ENCODE measurements at regions not wholly inside any gene's neighbourhood (a gene's known extent, or its start where the extent isn't known, plus 50 kb on each side); places are given as distances from the start of the nearest gene placed in this dataset.
"Not testable (repeated sequence)": the region's sequence is repeated elsewhere in the genome, so short reads cannot be mapped to it uniquely, and the experiment has no call there.

DNA sequence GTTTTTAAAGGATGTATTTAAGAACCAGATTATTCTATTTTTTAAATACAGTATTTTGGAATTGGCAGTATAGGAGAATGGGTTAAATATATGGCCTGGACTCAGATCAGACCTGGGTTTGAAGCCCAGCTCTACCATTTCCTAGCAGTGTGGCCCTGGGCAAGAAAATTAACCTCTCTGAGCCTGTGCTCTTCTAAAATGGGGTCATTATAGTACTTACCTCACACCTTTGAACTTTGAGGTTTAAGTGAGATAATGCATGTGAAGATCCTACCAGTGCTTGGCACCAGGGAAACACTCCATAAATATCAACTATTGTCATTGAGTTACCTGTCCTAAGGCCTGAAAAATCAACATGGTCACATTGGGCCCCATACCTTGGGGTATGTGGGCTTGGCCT is 93.4 kb upstream of the WSB1 start:
- DNase-seq (ENCODE audit: low read depth in 2 of 3, low spot score in 2 of 3), result no peak

DNA sequence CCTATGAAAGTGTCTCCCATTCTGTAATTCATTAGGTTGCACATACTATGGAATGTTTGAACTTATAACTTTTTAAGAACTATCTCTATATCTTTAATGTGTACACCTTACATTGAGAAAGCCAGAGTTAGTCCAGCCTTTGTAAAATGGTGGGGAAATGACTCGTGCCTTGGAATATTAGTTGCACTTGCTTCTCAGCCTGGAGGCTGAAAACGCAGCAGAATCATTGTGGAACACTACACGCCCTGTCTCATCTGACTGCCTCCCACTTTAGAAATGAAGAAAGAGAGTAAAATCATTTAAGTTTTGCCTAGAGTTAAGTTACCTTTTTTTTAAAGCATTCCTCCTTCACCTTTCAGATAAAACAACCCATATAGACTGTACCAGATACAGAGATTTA is 90.7 kb upstream of the WSB1 start:
- DNase-seq (ENCODE audit: low read depth in 2 of 3, low spot score in 2 of 3), result no peak

DNA sequence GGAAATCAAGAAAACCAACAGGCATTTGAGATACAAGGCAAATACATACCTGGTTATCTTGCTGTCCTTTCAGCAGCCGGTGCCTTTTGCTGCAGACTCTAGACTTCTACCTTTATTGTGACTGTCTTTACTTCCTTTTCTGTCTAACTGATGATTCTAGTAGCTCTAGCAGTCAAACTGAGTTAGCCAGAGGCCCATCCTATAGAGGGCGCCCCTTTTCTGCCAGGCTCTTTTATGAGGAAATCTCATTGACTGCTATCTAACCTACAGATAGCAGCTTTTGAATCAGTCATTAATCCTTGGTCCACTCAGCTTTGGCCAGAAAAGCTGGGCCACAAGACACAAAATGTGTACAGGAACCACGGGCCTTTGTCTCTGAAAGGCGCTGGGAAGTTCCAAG is 87.5 kb upstream of the WSB1 start:
- DNase-seq (ENCODE audit: low read depth in 2 of 3, low spot score in 2 of 3), result no peak

DNA sequence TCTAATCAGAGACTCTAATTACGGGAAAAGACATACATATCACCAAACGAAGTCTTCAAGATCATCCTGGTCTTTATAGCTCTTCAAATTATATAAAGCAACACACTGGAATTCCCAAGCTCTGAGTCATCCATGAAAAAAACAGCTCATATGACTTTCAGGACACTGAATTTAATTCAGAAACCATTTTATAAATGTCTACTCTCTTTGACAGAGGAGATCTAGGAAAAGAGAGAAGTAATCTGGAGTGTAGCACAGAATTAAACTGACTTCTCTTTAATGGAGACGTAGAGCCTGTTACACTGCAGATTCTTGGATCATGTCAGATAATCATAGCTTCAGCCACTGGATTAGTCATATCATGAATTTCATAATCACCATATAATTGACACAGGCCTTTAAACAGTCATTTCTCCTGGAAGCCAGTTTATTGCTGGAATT is 86.8 kb upstream of the WSB1 start:
- no peak for DNase-seq (ENCODE audit: low read depth in 2 of 3, low spot score in 2 of 3)

DNA sequence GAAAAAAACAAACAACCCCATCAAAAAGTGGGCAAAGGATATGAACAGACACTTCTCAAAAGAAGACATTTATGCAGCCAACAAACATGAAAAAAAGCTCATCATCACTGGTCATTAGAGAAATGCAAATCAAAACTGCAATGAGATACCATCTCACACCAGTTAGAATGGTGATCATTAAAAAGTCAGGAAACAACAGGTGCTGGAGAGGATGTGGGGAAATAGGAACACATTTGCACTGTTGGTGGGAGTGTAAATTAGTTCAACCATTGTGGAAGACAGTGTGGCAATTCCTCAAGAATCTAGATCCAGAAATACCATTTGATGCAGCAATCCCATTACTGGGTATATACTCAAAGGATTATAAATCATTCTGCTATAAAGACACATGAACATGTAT is 85.5 kb upstream of the WSB1 start:
- DNase-seq (ENCODE audit: low read depth in 2 of 3, low spot score in 2 of 3), result not testable (repeated sequence)

DNA sequence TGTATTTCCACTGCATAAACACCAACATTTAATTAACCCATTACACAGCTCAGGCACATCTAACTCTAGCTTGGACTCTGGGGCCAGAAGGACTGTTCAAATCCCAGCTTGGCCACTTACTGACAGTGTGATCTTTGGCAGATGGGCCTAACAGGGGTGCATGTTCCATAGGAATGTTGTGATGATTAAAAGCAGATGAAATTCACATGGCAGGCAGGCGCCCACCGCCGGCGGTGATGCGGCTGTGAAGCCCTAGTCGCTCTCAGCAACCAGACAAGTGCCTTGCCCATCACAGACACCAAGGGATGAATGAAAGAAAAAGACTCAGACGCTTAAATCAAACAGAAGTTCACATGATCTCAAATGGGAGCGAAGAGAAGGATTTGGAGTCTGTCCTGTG is 84.6 kb upstream of the WSB1 start:
- no peak for DNase-seq (ENCODE audit: low read depth in 2 of 3, low spot score in 2 of 3)

DNA sequence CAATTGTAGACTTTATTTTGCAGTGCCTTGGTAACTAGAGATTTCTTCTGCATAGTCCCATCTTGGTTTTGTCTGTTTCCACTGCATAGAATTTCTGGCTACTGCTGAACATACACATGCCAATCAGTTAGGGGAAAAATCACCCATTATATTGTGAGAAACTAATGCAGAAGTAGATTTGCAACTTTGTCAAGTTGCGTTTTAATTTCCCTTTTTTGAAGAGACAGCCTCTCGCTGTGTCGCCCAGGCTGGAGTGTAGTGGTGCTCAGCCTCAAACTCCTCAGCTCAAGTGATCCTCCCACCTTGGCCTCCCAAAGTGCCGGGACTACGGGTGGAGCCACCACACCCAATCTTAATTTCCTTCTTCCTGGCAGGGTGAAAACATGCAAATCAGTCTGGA is 83.1 kb upstream of the WSB1 start:
- DNase-seq (ENCODE audit: low read depth in 2 of 3, low spot score in 2 of 3), result not testable (repeated sequence)

DNA sequence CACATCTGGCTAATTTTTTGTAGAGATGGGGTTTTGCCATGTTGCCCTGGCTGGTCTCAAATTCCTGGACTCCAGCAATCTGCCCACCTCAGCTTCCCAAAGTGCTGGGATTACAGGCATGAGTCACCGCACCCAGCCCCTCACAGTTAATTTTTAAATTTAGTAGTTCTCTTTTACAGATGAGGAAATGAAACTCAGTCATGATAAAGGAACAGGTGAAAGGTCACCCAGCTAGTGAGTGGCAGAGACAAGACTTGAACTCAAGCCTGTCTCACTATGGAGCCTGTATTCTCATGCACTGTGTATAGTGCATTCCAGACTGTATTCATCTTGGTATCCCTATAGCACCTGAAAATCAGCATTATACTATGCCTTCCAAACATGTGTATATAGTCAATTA is 77.1 kb upstream of the WSB1 start:
- DNase-seq (ENCODE audit: low read depth in 2 of 3, low spot score in 2 of 3), result no peak

DNA sequence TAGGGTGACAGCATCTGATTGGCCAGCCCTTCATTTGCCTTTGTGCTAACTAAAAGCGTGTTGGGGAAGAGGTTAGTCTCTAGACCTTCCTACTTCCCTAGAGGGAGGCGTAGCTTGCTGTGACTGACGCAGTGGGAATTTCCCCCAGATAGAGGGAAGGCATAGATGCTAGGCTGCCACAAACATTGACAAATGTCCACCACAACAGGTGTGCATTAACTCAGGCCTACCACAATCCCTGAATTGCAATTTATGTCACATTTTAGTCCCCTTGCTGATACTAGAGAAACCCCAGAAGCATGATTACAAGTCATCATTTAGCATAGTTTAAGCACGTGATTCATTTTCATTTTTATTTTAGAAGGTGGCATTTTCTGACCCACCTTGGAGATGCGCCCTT is 76.3 kb upstream of the WSB1 start:
- DNase-seq (ENCODE audit: low read depth in 2 of 3, low spot score in 2 of 3), result no peak

DNA sequence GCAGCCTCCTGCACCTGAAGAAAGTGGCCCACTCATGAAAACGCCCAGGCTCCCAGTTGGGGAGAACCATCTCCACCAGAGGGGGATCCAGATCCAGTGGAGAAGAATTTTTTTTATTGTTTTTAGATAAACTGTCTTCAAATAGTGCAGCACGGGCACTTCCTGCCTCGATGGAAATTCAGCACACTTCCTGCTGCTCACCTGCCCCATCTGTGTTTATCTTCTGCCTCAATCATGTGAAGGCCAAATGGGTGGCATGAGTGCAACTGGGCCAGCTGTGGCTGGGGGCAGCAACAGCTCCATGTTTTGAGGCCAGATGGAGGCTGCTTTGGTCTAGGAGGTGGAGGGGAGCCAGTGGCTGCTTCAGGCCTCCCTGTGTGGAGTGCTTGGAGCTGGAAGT is 75.9 kb upstream of the WSB1 start:
- no peak for DNase-seq (ENCODE audit: low read depth in 2 of 3, low spot score in 2 of 3)

DNA sequence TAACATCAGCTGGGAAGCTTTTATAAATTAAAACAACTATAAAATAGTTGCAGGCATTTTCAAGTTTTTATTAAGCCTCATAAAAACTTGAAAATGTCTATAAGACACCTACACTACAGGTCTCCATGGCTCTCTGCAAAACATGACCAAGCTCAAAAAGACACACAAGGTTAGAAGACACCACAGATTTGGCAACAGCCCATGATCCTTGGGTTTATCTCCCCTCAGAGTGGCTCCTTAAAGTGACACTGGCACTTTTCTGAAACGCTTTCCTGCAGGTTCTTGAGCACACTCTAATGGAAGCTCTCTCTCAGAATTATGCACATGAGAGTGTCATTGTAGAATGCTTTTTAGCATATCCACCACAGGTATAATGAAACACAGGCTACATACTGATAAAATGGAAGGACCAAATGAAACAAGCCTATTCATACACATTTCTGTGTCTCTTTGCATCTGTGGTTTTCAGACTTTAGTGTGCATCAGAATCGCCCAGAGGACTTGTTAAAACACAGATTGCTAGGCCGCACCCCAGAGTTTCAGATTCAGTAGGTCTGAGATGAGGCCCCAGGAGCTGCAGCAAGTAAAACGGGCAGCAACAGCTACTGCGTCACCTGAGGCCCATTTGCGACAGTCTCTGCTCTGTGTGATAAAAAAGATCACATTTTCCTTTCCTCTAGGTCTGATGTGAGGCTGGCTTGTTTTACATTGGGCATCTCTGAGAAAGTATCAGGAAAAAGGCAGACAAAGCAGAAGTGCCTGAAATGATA is 75.0 kb upstream of the WSB1 start:
- DNase-seq (ENCODE audit: low read depth in 2 of 3, low spot score in 2 of 3), result no peak

DNA sequence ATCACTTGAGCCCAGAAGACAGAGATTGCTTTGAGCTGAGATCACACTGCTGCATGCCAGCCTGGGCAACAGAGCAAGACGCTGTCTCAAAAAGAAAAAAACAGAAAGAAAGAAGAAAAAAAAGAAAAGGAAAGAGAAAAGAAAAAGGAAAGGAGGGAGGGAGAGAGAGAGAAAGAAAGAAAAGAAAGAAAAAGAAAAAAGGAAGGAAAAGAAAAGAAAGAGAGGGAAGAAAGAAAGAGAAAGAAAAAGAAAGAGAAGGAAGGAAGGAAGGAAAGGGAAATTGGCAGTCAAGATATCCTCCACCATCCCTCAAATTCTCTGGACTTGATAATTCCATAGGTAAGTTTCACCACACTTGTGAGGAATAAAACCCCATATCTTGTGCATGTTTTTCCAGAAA is 71.4 kb upstream of the WSB1 start:
- no peak for DNase-seq (ENCODE audit: low read depth in 2 of 3, low spot score in 2 of 3)

DNA sequence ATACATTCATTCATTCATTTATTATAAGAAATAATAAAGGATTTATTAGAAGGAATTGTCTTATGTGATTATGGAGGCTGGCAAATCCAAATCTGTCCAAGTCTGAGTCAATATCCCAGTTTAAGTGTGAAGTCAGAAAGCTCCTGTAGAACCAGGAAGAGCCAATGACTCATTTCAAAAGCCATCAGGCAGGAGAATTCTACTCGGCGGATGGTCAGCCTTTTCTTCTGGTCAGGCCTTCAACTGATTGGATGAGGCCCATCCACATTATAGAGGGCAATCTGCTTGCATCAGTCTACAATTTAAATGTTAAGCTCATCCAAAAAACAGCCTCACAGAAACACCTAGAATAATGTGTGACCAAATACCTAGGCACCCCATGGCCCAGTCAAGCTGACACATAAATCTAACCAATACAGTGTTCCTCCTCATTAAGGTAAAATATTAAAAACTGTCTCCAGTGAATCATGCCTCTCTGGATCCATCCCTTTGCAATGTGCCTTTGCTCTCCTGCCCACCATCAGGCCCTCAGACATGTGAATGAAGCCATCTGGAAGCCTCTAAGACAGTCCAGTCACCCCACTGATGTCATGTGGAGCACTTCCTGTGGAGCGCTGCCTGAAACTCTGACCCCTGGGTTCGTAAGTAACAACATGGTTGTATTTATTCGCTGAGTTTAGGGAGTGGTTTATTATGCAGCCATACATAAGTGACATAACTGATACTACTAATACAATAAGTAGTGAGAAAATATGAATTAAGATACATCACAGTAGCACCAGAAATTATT is 69.2 kb upstream of the WSB1 start:
- no peak for DNase-seq (ENCODE audit: low read depth in 2 of 3, low spot score in 2 of 3)

DNA sequence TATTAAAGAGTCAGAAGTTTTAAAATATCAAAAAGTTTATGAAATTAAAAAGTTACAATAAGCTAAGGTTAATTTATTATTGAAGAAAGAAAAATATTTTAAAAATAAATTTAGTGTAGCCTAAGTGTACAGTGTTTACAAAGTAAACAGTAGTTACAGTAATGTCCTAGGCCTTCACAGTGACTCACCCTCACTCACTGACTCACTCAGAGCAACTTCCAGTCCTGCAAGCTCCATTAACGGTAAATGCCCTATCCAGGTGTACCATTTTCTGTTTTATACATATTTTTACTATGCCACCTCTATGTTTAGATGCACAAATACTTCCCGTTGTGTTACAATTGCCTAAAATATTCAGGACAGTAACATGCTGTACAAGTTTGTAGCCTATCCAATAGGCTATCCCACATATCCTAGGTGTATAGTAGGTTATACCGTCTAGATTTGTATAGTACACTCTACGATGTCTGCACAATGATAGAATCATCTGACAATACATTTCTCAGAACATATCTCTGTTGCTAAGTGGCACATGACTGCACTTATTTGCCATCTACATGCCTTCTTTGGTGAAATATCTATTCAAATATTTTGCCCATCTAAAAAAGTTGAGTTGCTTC is 67.2 kb upstream of the WSB1 start:
- no peak for DNase-seq (ENCODE audit: low read depth in 2 of 3, low spot score in 2 of 3)

DNA sequence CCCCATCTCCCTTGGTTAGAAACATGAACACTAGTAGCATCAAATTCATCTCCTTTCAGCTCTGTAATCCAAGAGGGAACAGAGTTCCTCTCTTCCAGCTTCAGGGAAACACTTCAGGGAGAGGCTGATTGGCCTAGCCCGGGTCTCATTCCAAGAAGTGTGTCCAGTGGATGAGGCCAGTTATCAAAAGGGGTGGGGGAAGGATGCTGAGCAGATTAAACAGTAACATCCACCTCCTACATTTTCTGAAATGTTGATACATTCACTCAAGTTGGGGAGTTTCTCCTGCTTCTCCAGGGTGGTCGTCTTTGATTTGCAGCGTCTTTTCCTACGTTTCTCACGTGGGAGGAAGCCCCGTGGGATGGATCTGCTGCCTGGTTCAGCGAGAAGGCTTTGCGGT is 62.9 kb upstream of the WSB1 start:
- DNase-seq (ENCODE audit: low read depth in 2 of 3, low spot score in 2 of 3), result no peak

DNA sequence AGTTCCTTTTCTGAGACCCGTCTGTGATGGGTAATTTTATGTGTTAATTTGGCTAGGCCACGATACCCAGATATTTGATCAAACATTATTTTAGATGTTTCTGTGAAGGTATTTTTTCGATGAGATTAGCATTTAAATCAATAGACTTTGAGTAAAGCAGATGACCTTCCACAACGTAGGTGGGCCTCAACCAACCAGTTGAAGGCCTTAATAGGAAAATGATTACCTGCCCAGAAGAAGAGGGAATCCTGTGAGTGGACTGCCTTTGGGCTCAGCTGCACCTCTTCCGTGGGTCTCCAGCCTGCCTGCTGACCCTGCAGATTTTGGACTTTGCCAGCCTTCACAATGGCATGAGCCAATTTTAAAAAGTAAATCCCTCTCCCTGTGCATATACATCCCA is 61.6 kb upstream of the WSB1 start:
- no peak for DNase-seq (ENCODE audit: low read depth in 2 of 3, low spot score in 2 of 3)

DNA sequence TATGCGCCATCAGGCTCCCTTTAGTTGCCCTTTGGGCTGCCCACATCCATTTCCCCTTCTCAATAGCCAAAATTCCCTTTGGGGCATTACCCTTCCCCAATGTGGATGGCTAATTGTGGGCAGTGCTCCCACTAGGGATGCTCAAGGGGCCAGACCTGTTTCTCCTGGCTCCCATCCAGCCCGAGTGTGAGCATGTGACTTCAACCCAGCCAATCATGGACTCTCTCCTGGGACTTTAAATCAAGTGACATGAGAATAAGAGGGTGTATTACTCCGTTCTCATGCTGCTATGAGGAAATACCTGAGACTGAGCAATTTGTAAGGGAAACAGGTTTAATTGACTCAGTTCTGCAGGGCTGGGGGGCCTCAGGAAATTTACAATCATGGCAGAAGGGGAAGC is 60.9 kb upstream of the WSB1 start:
- no peak for DNase-seq (ENCODE audit: low read depth in 2 of 3, low spot score in 2 of 3)

DNA sequence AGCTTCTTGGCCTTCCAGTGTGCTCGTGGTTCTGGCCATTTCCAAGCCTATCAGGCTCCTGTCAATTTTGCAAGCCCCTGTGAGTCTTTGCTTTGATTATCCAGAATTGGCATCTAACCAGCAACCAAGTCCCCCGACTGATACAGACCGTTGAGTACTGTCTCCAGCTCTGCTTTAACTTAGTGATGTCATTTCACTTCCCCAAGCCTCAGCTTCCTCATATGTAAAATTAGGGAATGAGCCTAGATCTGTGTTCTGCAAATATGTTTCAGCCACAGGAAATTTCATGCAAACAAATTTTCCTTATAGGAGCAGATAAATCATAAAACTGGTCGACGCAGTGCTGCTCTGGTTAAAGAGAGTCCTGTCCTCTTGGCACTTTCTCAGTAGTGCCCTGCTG is 60.1 kb upstream of the WSB1 start:
- no peak for DNase-seq (ENCODE audit: low read depth in 2 of 3, low spot score in 2 of 3)

DNA sequence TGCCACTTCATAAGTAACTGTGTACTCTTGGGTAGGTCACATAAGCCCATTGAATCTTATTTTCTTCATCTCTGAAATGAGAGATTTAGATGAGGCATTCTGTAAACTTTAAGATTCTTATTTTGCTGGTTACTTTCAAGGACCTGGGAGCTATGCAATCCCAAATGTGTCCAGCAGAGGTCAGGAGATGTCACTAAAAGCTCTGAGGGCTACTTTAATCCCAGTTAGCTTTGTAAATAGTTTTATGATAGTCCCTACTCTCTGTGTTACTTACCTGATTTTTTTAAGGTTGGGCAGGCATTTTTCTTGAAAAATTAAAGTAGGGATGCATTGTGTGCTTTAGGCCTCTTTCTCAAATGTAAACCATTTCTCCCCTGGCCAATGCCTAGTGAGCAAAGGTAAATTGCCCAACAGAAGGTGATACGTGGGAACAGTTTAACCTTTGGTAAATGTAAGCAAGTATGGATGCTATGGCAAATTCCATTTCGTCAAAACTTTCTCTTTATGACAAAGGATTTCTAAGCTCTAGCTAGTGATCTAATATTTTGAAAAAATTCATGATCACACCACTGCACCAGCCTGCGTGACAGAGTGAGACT is 57.1 kb upstream of the WSB1 start:
- peak; percentile 11 to 58 (median 37) for DNase-seq (ENCODE audit: low read depth in 2 of 3, low spot score in 2 of 3)

DNA sequence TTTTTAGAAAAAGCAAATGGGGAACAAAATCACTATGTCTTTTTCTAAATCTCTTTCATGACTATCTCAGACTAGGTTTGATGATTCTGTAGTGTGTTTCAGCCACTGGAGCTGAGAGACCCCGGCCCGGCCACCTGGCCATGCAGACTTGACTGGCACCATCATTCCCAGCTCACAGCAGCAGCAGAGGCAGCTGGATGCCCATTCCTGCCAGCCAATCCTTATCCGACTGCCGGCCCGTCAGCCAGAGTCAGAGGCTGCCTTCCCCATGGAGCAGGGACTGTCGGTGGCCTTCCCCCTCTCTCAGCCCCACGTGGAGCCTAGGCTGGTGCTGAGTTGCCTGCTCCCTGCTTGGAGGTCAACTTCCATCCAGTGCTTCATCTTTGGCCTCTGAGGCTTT is 56.0 kb upstream of the WSB1 start:
- no peak for DNase-seq (ENCODE audit: low read depth in 2 of 3, low spot score in 2 of 3)

DNA sequence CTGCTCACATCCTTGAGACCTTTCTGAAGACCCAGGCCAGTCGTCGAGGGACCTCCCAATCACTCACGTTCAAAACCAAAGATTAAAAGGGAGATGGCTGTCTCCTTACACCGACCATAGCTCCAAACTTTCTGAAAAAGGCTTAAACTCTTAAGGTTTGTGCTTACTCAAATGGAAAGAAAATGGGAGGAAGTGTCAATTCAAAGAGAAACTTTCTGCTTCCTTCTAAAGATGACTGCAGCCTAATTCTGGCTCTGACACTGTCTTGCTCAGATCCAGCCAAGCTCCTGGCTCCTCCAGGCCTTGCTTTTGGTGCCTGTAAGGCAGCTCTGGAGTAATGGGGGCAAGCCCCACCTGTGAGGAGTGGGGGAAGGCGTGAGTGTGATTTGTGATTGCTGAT is 54.9 kb upstream of the WSB1 start:
- DNase-seq (ENCODE audit: low read depth in 2 of 3, low spot score in 2 of 3), result no peak

DNA sequence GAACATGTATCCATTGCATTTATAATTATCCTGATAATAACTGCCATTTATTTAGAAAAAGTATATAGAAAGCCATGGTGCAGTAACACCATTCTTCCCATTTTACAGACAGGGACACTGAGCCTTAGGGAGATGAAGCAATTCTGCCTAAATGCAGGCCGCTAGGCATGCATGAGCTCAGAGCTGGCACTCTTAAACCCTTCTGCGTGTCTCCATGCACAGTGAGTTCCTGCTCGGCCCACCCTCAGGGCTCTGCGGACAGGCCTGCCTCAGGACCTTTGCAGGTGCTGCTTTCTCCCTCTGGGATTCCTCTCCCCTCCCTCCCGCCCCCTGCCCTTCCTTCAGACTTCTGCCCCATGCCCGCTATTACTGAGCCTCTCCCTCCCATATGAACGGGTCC is 54.3 kb upstream of the WSB1 start:
- no peak for DNase-seq (ENCODE audit: low read depth in 2 of 3, low spot score in 2 of 3)

All from activated CD8-positive, alpha-beta memory T cell treated with anti-CD3 and anti-CD28 coated beads for 48 hours (primary cell).